Thyroid gland (tissue), 4 donors: ENCODE measurements at regions not wholly inside any gene's neighbourhood (a gene's known extent, or its start where the extent isn't known, plus 50 kb on each side); places are given as distances from the start of the nearest gene placed in this dataset.

Experiments used
- POLR2A ChIP-seq, 2 donors: fragments of 450-650 bp; IDR thresholded peaks; one replicate each; pipeline ENCODE4 v1.6.1; 2017; ENCODE audit warnings: antibody characterized with exemption in 2 of 2, mild to moderate bottlenecking in 2 of 2, moderate library complexity in 1 of 2
- TF ChIP-seq, protein P1 (sequence below), 6 experiments: fragments of 200-600 bp in 3 of 6; fragments of 450-650 bp in 3 of 6; sonication (generic) in 3 of 6; IDR thresholded peaks; one replicate each; pipeline ENCODE4 v1.5.1; 2016 to 2019; ENCODE audit warnings: antibody characterized with exemption in 6 of 6, mild to moderate bottlenecking in 2 of 6, inconsistent platforms in 1 of 6, moderate library complexity in 1 of 6

DNA sequence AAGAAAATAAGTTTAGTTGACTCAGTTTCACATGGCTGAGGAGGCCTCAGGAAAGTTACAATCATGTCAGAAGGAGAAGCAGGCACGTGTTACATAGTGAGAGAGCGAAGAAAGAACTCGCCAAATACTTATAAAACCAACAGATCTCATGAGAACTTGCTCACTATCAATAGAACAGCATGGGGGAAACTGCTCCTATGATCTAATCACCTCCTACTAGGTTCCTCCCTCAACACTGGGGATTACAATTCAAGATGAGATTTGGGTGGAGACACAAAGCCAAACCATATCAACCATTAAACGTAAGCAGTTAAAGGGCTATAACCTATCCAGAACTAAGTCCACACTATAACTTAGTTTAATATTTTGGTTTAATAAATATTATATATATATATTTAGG lies 113.8 kb upstream of the ADGRL3 start:
- TF ChIP-seq, protein P1, sequence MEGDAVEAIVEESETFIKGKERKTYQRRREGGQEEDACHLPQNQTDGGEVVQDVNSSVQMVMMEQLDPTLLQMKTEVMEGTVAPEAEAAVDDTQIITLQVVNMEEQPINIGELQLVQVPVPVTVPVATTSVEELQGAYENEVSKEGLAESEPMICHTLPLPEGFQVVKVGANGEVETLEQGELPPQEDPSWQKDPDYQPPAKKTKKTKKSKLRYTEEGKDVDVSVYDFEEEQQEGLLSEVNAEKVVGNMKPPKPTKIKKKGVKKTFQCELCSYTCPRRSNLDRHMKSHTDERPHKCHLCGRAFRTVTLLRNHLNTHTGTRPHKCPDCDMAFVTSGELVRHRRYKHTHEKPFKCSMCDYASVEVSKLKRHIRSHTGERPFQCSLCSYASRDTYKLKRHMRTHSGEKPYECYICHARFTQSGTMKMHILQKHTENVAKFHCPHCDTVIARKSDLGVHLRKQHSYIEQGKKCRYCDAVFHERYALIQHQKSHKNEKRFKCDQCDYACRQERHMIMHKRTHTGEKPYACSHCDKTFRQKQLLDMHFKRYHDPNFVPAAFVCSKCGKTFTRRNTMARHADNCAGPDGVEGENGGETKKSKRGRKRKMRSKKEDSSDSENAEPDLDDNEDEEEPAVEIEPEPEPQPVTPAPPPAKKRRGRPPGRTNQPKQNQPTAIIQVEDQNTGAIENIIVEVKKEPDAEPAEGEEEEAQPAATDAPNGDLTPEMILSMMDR (IDR thresholded peaks at IDR 0.05) = no peak
- no peak for TF ChIP-seq POLR2A (IDR thresholded peaks at IDR 0.05)
